Neural crest cell (in vitro differentiated cells): ENCODE measurements at regions not wholly inside any gene's neighbourhood (a gene's known extent, or its start where the extent isn't known, plus 50 kb on each side); places are given as distances from the start of the nearest gene placed in this dataset.

Experiments
- DNase-seq: peaks from one replicate; pipeline ENCODE4 v3.0.0; 2021; ENCODE audit warnings: low read depth, mixed read lengths, low spot score
- H3K27ac Mint-ChIP-seq: one replicate; pipeline ENCODE4 v1.8.0; 2021; ENCODE audit warnings: mild to moderate bottlenecking, mixed read lengths; ENCODE audit not compliant: unreplicated experiment
- H3K27me3 Mint-ChIP-seq: 2 replicates; pipeline ENCODE4 v1.8.0; 2021; ENCODE audit warnings: low read depth, mild to moderate bottlenecking, mixed read lengths
- H3K36me3 Mint-ChIP-seq: 2 replicates; pipeline ENCODE4 v1.8.0; 2021; ENCODE audit warnings: low read depth, mild to moderate bottlenecking, mixed read lengths
- H3K4me1 Mint-ChIP-seq: 2 replicates; pipeline ENCODE4 v1.8.0; 2021; ENCODE audit warnings: mixed read lengths
- H3K4me3 Mint-ChIP-seq: one replicate; pipeline ENCODE4 v1.8.0; 2021; ENCODE audit warnings: mild to moderate bottlenecking, mixed read lengths
- H3K9me3 Mint-ChIP-seq: 2 replicates; pipeline ENCODE4 v1.8.0; 2021; ENCODE audit warnings: mixed read lengths
- CTCF ChIP-seq: fragments of 200-600 bp; sonication (generic); conservative IDR thresholded peaks from 2 replicates; pipeline ENCODE4 v1.5.0; 2021; ENCODE audit warnings: antibody characterized with exemption, mild to moderate bottlenecking

- H3K27me3 Mint-ChIP-seq: no peaks in the 10 kb centered on the region
Measured at GRCh38 chr3:195008816-195009215, 262.1 kb downstream of the XXYLT1 start.

DNA sequence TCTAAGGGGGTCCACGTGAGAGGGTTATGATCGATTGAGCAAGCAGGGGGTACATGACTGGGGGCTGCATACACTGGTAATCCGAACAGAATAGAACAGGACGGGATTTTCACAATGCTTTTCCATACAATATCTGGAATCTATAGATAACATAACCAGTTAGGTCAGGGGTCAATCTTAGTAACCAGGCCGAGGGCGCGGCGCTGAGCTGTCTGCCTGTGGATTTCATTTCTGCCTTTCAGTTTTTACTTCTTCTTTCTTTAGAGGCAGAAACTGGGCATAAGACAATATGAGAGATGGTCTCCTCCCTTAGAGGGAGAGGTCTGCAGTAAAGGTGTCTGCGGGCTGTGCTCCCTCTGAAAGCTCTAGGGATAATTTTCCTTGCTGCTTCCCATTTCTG is 261.3 kb downstream of the XXYLT1 start:
- H3K27me3 Mint-ChIP-seq: no peaks in the 10 kb centered on the region
- no peak for TF ChIP-seq CTCF
- DNase-seq: no peak
- H3K9me3 Mint-ChIP-seq: no peaks in the 10 kb centered on the region
- H3K27ac Mint-ChIP-seq: no peak overlapping the region
- H3K36me3 Mint-ChIP-seq: no peaks in the 10 kb centered on the region
- H3K4me1 Mint-ChIP-seq: peaks cover 8% of the 10 kb centered on the region
- H3K4me3 Mint-ChIP-seq: no peak overlapping the region

More at GRCh38 chr3:195008816-195009215, 262.1 kb downstream of the XXYLT1 start:
- DNase-seq: no peak
- H3K36me3 Mint-ChIP-seq: no peaks in the 10 kb centered on the region
- H3K4me3 Mint-ChIP-seq: no peak overlapping the region
- no peak overlapping the region for H3K27ac Mint-ChIP-seq
- H3K9me3 Mint-ChIP-seq: no peaks in the 10 kb centered on the region
- TF ChIP-seq CTCF: no peak
- H3K4me1 Mint-ChIP-seq: peaks cover 8% of the 10 kb centered on the region

DNA sequence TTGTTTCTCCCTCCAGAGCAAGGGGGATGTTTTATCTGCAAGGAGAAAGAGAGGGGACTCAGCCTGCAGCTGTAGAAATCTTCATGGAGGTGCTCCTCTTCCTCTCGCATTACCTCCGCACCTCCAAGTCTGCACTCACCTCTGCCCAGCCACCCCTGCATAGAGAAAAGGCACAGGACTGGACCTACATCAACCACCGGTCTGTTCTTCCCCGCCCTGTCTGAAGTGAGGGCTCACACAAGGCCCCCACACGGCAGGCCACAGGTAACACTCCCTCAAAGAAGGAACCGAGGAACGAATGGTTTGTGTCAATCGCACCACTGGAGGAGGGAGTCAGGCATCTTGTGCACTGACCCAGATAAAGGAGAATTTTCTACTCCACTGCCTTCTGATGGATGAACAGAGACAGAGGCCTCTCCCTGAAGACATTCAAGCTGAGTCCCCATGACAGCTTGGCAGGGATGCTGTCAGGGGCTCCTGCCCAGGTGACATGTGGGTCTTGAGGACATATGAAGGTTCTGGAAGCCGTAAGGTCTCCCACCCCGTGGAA is 260.3 kb downstream of the XXYLT1 start:
- H3K36me3 Mint-ChIP-seq: no peaks in the 10 kb centered on the region
- H3K27ac Mint-ChIP-seq: peak overlapping the region; percentile 20
- no peak for DNase-seq
- no peaks in the 10 kb centered on the region for H3K9me3 Mint-ChIP-seq
- H3K4me3 Mint-ChIP-seq: no peak overlapping the region
- TF ChIP-seq CTCF: no peak
- no peaks in the 10 kb centered on the region for H3K27me3 Mint-ChIP-seq
- peaks cover 8% of the 10 kb centered on the region for H3K4me1 Mint-ChIP-seq

DNA sequence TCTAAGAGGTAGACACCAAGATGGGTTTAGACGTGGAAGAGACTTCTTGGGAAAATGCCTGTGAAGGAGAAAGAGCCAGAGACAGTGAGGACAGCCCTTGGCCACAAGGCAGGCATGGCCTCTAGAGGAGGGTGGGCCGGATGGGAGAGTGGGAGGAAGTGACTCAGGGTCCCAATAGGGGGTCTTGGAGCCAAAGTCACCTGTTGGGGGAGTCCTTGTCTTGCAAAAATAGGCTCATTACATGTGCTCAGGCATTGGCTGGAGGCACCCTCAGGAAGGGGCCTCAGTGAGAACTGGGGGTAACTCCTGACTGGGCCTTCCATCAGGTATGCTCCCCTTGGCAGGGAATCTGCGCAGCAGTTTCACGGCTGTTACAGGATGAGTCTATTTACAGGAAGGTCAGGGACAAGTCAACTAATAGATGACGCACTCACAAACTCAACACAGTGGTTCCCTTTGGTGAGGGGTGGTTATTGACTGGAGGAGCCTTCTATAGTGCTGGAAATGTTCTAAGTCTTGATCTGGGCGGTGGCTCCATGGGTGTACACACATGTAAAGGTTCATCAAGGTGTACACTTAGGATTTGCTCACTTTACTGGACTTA is 259.6 kb downstream of the XXYLT1 start:
- DNase-seq: no peak
- peak overlapping the region; percentile 20 for H3K27ac Mint-ChIP-seq
- H3K4me1 Mint-ChIP-seq: peaks cover 8% of the 10 kb centered on the region
- no peak overlapping the region for H3K4me3 Mint-ChIP-seq
- no peaks in the 10 kb centered on the region for H3K36me3 Mint-ChIP-seq
- H3K9me3 Mint-ChIP-seq: no peaks in the 10 kb centered on the region
- peaks cover 3% of the 10 kb centered on the region for H3K27me3 Mint-ChIP-seq
- no peak for TF ChIP-seq CTCF

DNA sequence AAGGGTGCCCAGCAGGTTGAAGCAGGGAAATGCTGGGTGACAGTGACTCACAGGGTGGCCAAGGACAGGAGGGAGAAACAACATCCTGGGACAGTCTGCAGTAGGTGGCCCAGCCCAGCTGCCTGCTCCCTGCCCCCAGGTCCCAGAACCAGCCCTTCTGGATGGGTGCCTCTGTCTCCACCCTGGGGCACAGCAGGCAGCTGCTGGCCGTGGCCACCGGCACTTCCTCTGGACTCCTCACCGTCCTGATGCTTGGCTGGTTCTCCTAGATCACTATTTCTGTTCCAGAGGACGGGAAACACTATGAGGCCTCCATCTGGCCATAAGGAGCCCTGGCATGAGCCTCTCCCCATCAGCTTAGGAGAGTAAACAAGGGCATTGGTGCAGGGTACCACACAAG is 258.9 kb downstream of the XXYLT1 start:
- H3K36me3 Mint-ChIP-seq: no peaks in the 10 kb centered on the region
- TF ChIP-seq CTCF: no peak
- peaks cover 8% of the 10 kb centered on the region for H3K4me1 Mint-ChIP-seq
- no peak overlapping the region for H3K27ac Mint-ChIP-seq
- peaks cover 3% of the 10 kb centered on the region for H3K27me3 Mint-ChIP-seq
- no peak overlapping the region for H3K4me3 Mint-ChIP-seq
- no peak for DNase-seq
- H3K9me3 Mint-ChIP-seq: no peaks in the 10 kb centered on the region
